Glomerular visceral epithelial cell (primary cell): ENCODE measurements at regions not wholly inside any gene's neighbourhood (a gene's known extent, or its start where the extent isn't known, plus 50 kb on each side); places are given as distances from the start of the nearest gene placed in this dataset.

Source experiments
- DNase-seq: peaks from one replicate; pipeline ENCODE4 v3.0.0-alpha.2; 2016; ENCODE audit errors: extremely low spot score

DNA sequence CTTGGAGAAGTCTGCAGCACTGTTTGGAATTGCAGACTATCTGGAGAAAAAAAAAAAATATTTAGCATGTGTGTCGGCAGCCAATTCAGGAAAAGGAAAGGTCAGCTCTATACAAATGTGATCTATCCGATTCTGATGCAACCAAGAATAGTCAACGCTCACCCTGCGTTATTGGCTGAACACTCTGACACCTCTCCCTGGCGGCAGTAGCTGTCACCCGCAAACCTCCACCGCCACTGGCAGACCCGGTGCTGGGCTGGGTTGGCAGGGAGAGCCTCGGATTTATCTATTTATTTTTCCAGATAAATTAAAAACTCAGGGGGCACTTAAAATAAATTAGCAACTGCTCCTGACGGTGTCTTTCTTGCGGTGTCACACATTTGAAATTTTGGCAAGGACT lies 409.7 kb downstream of the VRK1 start:
- no peak for DNase-seq

DNA sequence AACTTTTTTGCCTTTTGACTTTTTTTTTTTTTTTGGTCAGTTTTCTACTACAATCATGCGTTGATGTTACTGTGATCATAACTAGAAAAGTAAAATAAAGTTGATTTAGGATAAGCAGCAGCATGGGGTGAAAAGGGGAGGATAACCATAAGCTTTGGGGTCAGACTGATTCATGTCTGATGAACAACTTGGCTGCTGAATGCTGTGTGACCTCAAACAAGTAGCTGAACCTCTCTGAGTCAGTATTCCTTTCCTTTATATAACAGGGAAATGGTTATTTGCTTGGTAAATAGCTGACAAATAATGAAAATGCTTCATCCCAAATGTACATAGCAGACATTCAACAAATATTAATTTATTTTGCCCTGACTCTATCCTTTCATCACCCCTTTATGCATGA lies 413.0 kb downstream of the VRK1 start:
- DNase-seq: no peak

DNA sequence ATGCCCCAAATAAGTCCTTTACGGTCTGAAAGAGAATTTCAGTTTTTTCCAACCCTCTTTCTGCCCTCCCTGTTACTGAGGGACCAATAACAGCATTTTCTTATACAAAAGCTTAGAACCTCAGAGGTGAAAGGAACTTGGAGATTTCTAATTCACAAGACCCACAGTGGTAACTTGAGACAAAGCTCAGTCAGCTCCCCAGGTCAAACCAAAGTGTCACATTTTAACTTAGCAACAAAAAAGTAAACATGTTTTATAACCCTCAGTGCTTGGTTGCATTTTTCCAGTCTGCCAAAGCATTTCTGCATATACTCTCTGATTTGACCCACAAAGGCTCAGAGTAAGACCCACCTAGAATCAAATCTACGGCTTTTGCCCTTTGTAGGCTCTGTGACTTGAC lies 415.2 kb downstream of the VRK1 start:
- no peak for DNase-seq

DNA sequence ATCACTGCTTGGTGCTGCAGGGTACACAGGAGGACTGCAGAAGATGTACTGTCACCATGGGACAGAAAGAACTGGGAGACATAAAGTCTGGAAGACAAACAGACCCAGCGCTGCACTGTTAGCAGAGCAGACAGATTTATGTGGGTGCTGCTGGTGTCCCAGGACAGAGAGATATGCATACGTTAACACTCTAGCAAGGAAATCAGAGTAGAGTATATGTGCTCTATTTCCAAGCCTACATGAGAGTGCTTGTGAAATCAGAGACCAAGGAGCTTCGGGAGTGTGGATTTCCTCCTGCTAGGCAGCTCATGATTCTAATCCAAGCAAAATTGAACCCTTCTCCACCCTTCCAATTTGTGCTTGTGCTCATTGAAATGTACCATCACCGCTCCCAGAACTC lies 416.5 kb downstream of the VRK1 start:
- no peak for DNase-seq

DNA sequence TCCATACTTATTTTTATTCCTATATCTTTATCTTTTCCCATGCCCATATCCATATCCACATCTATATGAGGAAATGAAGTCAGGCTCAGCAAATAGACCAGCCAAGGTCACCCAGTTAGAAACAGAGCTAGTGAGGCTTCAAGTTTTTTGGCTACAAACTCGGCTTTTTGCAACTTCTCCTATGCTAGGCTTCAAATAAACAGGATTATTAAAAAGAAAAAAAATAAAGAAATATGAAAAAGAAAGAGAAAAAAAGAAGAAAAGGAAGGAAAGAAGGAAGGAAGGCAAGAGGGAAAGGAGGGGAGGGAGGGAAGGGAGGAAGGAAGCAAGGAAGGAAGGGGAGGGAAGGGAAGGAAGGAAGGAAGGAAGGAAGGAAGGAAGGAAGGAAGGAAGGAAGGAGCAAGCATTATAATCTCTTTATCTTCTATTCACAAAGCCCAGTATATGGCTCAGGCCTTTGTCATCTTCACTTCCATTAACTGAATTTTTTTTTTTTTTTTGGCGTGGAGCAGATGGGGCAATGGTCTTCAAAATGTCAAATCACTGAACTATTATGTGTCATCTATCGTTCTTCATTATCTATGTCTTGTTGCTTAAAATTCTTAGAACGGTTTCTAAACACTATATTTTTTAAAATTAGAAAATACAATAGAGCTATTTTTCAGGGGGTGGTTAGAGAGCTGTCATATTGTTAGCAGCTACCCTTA lies 418.2 kb downstream of the VRK1 start:
- DNase-seq: no peak

DNA sequence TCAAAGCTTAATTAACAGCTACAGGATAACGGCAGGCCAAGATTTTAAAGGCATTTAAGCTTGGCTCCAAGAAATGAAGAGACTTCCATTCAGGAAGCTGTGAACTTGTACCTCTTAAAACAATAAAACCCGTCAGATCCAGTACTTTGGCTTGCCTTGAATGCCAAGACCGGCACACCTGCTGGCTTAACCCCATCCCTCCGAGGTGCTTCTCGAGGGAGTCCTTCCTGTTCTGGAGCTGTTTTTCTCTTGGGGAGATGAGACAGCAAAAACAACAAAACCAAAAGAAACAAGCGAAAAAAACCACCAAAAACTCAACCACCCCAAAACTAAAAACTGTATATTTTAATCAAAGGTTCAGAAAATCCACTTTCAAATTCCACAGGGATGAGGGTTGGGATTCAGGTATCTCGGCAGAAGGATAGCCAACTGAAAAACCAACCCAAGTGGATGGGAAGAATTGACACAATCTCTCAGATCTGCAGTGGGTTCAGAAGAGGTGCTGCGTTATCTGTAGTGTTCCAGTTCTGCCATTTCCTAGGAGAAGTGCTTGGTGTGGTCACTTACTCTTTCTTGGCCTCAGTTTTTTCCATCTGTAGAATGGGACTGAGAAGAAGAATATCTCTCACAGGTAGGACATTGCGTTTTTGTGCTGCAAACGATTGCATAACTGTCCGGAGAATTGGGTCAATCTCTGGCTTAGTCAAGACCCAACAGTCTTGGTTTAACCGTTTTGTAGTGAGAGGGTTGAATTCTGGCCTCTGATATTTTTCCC lies 420.1 kb downstream of the VRK1 start:
- DNase-seq: no peak

DNA sequence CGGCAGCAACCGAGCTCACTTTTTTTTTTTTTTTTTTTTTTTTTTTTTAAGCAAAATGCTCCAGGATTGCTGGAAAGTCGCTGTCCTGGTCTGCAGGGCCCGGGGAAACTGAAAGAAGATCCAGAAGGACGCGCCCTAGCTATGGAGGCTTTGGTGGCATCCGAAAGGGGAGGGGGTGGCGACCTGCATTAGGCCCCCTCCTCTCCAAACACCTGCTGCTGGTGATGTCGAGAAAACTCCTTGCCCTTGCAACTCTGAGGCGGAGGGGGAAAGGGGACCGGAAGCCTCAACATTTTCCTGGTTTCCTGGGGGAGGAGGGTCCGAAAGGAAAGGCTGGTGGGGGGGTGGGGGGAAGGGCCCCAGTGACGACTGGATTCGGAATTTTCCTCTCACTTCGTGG lies 421.1 kb downstream of the VRK1 start:
- no peak for DNase-seq

DNA sequence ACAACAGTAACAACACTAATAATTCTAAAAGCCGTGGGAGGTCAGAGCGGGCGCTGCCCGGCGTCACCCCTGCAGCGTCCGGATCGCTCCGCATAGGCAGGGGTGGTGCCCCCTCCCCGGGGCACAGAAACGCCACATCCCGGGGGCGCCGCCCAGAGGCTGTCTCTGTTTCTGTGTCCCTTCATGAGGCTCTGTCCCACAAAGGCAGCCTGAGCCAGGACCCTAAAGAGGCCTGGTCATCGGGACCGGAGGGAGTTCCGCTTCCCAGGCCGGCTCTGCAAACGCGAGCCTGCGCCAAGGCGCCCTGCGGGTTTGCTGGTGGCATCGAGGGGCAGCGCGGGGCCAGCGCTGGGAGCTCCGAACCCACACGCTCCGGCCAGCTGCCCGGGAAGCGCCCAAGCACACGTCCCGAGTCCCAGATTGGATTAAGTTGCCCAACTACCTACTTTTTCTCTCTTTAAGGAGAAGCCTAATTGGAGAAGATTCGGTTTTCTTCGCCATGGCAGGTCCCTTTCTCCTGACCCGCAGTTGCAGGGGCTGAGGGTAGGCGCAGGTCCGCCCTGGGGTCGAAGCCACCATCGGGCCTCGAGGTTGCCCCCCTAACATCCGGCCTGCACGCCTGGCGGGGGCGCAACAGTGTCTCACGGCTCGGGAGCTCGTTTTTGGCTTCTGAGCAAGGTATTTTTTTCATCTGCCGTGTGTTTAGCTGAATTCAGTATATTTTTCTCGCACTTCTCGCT lies 421.7 kb downstream of the VRK1 start:
- no peak for DNase-seq

DNA sequence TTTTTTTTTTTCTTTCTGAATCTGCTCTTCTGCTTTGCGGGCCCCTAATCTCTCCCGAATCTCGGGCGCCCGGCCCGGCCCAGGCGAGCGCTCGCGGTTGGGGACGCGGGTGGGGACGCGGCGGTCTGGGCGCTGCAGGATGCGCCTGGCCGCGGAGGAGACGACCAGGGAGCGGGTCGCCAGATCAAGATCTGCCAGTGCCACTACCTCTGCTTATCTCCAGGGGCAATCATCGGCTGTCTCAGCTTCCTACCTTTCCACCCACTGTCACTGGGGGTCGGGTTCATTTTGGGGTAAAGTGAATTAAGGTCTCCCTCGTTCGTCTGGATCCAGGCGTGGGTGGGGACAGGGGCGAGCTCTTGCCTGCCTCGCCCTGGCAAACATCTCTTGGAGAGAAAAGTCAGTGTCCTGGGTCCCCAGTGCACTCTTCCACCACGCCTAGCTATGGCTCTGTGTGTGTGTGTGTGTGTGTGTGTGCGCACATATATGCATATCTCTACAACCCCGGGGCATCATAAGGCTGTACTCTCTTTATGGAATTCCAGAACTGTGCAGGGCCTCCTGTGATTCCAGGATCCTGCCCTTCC lies 422.3 kb downstream of the VRK1 start:
- DNase-seq: no peak

DNA sequence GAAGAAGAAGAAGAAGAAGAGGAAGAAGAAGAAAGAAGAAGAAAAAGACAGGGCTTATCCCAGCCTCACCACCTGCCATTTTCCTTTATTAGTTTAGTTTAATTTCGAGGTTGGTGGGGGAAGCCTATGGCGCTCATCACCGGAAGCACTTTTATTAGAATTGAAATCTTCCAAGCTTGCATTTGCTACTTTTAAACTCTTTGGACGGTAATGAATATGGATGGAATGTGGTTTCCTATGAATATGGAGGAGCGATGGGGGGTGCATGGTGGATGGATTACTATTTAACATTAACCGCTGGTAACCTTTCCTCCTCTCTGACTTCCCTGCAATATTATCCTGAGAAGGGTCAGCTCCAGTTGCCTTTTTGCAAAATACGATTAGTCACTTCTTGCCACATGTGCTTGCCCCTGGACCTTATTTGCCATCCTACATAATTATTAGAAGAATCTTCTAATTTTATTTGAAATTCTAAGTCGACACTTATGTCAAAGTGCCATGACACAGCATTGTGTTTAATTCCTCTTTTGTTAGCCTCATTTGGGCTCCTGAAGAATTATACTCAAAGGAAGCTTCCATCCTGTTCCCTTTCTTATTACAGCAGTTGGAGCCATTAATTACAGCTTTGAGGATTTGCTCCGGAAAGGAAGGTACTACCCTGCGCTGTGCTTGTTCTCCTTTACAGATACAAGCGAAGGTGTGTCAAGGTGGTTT lies 424.5 kb downstream of the VRK1 start:
- no peak for DNase-seq

DNA sequence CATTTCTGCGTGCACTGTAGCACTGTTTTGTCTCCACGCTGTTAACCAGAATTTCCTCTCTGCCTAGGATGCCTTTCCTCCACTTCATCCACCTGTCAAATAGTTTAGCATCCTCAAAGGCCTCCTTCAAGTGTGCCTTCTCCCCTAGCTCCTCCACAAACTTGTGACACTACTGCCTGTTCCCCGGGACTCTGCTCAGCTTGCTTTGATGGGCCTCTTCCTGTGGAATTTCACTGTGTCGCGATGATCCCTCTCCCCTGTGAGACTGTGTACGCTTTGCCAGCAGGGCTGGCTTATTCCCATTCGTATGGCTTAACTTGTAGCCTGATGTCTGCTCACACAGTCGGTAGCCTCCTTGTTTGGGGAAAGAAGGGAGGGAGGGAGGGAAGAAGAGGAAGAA lies 426.8 kb downstream of the VRK1 start:
- DNase-seq: no peak

DNA sequence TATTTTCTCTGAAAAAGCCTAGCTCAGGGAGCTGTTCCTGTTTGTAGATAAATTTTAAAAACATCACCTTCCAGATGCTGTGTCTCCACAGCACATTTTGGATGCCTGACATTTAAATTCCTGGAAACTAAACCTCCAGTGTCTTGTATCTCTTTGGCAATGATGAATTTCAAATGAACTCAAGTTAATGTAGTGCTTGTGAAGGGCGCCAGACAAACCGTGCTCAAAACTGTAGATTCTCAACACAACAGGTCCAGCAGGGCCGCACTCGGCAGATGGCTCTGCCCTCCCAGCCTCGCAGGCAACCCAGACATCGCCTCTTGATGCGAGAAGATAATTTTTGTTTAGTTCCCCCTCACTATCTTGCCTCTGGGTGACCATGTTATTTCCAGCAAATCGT lies 432.9 kb downstream of the VRK1 start:
- no peak for DNase-seq

DNA sequence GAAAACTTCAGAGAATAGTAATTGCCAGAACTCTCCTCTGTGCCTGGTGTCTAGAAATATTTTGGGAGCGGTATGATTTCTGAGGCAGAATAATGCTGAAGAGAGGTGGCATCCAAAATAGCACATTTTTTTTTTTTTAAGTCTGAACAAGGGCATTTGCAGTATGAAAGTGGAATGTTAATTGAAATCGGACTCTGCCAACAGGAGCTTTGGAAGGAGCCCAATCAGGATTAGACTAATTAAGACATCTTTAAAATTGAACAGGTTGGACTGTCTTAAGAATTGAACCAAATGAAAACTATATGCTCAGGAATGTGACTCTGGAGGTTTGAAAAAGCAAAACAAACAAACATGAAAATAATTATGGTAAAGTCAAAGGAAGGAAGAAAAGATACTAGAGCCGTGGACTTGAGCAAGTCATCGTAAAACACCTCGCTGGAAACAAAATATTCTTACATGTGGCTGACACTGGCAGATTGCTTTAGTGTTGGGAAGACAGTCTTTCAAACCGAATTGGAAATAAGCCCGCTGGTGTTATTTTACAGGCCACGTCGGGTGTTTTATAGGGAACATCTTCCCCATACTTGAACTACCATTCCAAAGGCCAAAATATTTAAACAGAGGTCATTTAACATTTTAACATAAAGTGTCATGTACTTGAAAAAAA lies 436.3 kb downstream of the VRK1 start:
- DNase-seq: no peak

DNA sequence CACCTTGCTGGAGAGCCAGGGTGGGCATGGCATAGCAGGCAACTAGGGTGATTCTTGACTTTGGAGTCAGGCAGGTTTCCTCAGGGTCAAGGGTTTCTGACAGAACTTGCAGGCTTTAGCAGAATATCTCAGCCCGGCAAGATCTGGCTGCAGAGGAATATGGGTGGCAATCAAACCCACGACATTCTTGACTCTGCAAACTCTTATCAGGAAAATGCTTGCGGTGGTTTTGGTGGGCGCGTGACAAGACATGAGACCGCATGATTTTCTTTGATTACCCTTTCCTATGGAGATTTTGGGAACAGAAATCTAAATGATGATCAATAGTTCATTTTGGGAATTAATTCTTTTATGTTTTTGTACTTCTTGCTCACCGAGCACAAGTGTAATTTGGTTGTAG lies 449.5 kb downstream of the VRK1 start:
- no peak for DNase-seq

DNA sequence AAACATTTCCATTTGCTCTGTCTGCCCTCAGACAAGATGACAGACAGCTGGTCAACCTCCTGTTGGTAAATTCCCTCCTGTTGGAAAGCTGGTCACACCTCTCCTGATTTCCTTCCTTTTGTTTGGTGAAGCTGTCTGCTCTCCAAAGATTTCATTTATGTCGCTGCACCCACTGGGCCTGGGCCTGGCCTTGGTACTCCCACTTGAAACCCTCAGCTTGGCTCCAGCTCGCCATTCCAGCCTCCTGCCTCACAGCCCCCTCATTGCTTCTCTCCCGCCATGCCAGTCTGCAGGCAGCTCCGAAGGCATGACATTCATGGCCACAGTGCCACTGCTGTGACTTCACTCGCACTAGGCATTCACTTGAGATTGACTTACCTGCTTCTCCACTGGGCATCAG lies 451.8 kb downstream of the VRK1 start:
- no peak for DNase-seq

DNA sequence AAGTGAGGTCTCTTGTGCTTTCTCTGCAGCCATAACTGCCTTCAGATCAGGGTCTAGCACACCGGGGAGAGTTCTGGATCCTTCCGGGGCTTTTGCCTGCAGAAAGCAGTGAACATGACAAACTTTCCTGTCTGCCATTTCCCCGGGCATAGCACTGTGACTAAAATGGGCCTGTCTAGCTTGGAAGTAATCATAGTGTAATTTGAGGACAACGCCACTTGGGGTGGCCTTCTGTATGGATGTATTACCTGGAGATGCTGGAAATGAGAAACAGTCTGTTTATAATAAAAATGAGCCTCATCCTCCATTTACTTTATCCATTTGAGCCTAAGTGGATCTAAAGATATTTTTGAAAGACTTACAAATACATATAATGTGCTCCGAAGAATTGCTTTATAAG lies 453.7 kb downstream of the VRK1 start:
- no peak for DNase-seq

DNA sequence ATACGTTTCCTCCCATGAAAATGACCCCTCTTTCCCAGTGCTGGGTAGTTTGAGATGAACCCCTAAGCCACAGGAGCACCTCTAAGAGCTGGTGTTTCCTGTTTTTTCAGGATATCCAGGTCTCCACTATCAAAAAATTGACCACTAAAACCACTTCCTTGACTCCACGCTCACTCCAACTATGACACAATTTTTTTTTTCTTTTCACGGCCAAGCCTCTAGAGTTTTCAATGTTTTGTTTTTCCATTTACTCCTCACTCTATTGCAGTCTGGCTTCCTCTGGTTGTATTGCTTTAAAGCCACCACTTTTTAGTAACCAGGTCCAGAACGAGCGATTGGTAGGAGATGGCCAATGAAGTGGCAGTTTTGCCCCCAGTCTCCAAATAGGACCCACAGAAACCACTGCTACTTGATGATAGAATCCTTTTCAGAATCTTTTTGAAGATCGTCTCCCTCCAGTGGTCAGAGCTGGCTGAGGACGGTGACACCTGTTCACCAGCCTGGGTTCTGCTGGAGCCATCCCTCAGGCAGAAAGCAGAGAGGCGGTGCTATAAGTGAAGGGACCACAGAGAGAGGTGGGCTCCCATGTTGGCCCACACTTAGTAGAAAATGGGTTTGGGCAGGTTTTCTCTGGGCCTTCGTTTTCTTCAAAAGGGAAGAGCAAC lies 454.4 kb downstream of the VRK1 start:
- no peak for DNase-seq

DNA sequence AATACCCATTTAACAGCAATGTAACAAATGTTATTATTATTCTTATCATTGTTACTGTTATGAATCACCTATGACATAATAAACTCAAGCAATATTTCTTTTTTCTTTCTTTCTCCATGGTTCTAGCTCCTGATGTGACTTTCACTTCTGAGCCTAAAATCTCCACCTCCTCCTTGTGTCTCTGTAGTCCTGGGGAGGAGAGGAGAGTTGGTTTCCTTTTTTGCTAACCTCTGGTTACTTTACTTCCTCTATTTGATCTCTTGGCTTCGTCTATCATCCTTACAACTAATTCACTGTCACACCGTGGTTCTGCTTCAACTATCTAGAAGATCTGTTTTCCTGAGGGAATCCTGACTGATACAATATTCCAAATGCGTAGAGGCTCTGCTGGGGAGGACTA lies 456.6 kb downstream of the VRK1 start:
- DNase-seq: no peak

DNA sequence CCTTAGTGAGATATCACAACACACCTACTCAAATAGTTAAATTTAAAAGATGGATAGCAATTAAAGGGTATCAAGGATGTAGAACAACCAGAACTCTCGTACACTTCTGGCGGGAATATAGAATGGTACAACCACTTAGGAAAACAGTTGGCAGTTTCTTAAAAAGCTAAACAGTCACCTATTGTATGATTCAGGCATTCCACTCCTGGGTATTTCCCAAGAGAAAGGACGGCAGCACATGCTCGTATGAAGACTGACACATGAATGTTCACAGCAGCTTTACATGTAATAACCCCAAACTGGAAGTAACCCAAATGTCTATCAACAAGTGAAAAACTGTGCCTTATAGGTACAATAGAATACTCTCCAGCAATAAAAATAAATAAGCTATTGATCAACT lies 465.2 kb downstream of the VRK1 start:
- DNase-seq: no peak

DNA sequence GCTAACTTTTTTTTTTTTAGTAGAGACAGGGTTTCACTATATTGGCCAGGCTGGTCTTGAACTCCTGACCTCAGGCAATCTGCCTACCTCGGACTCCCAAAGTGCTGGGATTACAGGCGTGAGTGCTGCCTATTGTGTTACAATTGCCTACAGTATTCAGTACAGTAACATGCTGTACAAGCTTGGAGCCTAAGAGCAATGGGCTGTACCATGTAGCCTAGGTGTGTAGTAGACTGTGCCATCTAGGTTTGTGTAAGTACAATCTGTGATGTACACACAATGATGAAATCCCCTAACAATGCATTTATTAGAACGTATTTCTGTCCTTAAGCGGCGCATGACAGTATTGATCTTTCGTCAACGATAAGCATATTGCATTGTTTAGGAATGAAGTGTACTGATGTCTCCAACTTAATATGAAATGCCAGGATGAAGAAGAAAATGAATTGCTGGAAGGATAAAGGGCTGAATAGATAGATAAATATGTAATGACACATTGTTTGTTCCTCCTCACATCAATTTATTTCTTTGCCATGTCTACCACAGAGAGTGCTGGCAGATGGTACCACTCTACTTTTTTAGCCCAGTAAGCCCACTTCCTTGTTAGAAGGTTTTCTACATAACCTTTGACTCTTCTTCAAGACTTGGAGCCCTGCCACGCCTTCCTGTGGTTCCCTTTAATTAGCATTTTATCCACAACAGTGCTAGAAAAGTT lies 467.5 kb downstream of the VRK1 start:
- no peak for DNase-seq
